ENCODE measurements at regions not wholly inside any gene's neighbourhood (a gene's known extent, or its start where the extent isn't known, plus 50 kb on each side); places are given as distances from the start of the nearest gene placed in this dataset.

DNA sequence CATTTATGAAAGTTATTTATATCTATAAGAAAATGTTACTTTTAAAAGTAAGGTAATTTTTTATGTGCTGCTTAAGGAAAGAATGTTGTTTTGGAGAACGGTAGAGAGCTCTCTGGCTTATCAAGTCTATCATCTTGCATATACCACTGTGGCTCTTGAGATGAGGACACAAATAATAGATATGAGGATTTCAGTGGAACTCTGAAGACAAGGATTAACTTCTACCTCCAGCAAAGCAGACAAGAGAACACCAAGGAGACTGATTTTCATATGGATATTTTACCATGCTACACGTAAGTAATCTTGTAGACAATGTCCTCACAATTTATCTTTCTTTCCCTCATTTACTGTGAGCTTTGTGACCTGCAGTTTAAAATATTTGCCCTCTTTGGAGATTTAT, 557.5 kb upstream of the NDST4 start:
- TF ChIP-seq, protein P1, sequence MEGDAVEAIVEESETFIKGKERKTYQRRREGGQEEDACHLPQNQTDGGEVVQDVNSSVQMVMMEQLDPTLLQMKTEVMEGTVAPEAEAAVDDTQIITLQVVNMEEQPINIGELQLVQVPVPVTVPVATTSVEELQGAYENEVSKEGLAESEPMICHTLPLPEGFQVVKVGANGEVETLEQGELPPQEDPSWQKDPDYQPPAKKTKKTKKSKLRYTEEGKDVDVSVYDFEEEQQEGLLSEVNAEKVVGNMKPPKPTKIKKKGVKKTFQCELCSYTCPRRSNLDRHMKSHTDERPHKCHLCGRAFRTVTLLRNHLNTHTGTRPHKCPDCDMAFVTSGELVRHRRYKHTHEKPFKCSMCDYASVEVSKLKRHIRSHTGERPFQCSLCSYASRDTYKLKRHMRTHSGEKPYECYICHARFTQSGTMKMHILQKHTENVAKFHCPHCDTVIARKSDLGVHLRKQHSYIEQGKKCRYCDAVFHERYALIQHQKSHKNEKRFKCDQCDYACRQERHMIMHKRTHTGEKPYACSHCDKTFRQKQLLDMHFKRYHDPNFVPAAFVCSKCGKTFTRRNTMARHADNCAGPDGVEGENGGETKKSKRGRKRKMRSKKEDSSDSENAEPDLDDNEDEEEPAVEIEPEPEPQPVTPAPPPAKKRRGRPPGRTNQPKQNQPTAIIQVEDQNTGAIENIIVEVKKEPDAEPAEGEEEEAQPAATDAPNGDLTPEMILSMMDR (conservative IDR thresholded peaks at IDR 0.05; ENCODE audit: low read depth, low read length), result no peak
- TF ChIP-seq EZH2 (IDR thresholded peaks at IDR 0.05; ENCODE audit: low read length, unreplicated experiment), result no peak

Measured in PC-3 (cell line).